ENCODE measurements at regions not wholly inside any gene's neighbourhood (a gene's known extent, or its start where the extent isn't known, plus 50 kb on each side); places are given as distances from the start of the nearest gene placed in this dataset.

DNA sequence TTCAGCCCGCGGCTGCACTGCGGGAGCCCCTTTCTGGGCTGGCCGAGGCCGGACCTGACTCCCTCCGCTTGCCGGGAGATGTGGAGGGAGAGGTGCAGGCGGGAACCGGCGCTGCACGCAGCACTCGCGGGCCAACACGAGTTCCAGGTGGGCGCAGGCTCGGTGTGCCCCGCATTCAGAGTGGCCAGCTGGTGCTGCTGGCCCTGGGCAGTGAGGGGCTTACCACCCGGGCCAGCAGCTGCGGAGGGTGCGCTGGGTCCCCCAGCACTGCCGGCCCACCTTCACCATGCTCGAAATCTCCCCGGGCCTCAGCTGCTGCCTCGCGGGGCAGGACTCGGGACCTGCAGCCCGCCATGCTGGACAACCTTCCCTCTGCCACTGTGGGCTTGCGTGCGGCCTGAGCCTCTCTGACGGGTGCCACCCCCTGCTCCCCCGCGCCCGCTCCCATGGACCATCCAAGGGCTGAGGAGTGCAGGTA is 733.5 kb upstream of the CCDC54 start:
- DNase-seq = no peak

GRCh38 chr3:106673926-106674569 is 703.2 kb upstream of the CCDC54 start:
- no peak for DNase-seq

GRCh38 chr3:106675451-106675850 is 701.8 kb upstream of the CCDC54 start:
- DNase-seq = no peak

- peak; percentile 47 for DNase-seq
These were observed 698.4 kb upstream of the CCDC54 start for GRCh38 chr3:106678657-106679390.

GRCh38 chr3:106683953-106684620 is 693.2 kb upstream of the CCDC54 start:
- no peak for DNase-seq

GRCh38 chr3:106685745-106686144 is 691.5 kb upstream of the CCDC54 start:
- DNase-seq = no peak

DNA sequence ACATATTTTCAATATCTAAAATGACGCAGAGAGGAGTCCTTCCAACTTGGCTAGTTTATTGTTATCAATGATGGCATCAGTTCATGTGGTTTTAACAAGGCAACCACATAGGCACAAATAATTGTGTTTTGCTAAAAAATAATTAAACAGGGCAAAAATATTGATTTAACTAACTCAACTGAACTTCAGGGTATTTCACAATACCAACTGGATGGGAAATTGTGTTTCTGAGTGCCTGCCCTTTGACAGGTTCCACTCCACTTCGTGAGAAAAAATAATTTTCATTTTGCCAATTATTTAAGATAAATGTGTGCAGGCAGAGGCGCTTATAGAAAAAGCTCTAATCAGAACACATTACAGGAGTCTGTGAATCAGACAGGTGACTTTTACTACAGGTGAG is 689.3 kb upstream of the CCDC54 start:
- no peak for DNase-seq

DNA sequence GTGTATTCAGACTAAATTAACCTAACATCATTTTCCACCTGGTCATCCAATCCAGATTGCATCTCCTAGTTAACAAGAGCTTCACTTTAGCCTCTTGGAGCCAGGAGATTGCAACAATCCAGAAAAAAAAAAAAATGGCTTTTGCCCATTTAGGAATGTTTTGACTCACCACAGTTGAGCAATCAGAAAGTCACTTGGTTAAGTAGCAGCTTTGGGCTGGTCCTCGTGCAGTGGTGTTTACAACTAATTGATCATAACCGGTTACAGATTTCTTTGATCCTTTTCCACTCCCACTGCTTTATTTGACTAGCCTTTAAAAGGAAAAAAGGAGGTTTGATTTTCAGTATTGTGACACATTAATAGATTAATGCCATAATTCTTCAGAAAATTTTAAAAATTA is 688.8 kb upstream of the CCDC54 start:
- DNase-seq = peak; percentile 57

GRCh38 chr3:106691476-106691875 is 685.8 kb upstream of the CCDC54 start:
- no peak for DNase-seq

DNA sequence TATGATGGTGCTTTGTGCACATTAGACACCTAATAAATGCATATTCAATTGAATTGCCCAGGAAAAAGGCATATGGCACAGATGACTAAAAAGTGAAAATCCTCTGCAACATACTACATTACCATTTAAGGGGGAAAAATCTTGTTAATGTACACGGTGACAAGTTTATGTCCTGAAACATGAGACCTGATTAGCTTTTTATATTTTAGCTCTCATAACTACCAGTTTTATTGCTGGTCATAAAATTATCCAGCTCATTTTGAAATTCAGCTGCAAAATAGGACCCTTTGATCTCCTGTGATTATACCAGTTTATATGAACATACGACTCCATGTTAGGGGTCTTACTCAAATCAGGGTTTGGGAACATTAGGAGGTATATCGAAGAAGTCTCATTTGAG is 684.6 kb upstream of the CCDC54 start:
- no peak for DNase-seq

DNA sequence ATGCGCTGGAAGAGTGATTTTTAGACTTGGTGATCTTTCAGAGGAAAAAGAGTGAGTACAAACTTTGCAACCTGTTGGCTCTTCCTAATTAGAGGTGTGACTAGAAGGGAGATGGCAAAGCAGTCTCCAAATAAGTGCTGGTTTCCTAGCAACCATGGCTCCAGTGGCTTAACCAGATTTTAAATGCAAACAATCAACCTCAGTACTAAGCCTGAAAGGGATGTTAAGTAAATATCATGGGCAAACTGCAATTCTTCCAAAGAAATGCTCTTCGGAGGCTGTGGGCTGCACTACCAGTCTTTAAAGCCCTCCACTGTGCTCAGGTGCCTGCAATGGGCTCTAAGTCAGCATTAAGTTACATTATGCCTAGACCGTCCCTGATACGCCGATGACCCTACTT is 678.1 kb upstream of the CCDC54 start:
- DNase-seq = peak; percentile 98

- no peak for DNase-seq
These were observed 676.3 kb upstream of the CCDC54 start for GRCh38 chr3:106700981-106701380.

- DNase-seq = no peak
These were observed 673.7 kb upstream of the CCDC54 start for GRCh38 chr3:106703524-106703923.

DNA sequence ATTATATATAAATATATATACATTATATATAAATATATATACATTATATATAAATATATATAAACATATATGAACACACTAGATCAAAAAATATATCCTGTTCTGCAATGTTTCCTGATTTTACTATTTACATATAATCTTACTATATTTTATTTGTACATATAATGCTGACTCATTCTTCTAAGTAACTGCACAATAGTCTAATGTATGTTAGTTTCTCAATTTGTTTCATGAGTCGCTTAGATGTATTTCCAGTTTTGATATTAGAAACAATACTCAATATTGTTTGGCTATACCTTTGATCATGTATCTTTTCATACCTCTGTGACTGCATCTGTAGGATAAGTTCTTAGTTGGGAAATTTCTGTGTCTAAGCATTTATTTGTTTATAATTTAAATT is 669.9 kb upstream of the CCDC54 start:
- DNase-seq = no peak

DNA sequence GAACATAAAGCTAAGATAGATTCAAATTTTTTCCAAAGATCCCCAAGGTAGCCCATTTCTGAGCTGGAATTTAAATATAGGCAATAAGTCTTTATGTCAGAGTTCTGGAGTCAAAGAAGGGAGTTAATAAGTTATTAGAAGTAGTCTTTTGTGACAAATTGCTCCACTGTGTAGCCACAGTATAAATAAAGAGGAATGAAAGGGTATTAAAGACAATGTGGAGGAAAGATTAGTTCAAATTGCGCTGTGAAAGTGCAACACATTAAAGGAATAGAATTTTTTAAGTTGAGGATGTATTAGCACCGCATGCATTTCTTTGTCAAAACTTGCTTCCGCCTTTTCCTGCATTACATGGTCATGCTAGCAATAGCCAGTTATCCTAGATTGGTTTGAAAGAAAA is 666.6 kb upstream of the CCDC54 start:
- no peak for DNase-seq

- no peak for DNase-seq
These were observed 665.6 kb upstream of the CCDC54 start for GRCh38 chr3:106711650-106712049.

DNA sequence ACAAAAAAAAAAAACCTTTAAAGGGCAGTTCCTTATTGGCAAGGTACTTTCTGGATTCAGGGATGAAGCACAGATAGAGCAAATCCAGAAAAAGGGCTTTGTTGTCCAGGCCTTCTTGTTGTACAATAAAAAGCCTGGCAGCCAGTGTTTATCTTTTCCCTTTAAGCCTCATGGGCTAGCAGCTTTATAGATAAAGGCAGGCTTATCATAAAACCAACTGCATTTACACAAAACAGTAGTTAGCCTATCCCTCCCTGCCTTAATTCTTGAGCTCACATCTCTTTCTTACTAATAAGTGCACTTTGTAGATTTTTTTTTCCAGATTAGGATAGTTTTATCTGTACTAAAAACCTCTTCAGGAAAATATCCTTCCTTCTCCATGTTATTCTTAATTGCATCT is 662.8 kb upstream of the CCDC54 start:
- DNase-seq = no peak

- DNase-seq = no peak
These were observed 662.0 kb upstream of the CCDC54 start for GRCh38 chr3:106715286-106715685.

GRCh38 chr3:106717178-106717780 is 660.0 kb upstream of the CCDC54 start:
- DNase-seq = no peak

- DNase-seq = no peak
These were observed 658.2 kb upstream of the CCDC54 start for GRCh38 chr3:106719077-106719476.

- DNase-seq = no peak
These were observed 657.7 kb upstream of the CCDC54 start for GRCh38 chr3:106719583-106719982.

- DNase-seq = no peak
These were observed 656.7 kb upstream of the CCDC54 start for GRCh38 chr3:106720510-106720909.

DNA sequence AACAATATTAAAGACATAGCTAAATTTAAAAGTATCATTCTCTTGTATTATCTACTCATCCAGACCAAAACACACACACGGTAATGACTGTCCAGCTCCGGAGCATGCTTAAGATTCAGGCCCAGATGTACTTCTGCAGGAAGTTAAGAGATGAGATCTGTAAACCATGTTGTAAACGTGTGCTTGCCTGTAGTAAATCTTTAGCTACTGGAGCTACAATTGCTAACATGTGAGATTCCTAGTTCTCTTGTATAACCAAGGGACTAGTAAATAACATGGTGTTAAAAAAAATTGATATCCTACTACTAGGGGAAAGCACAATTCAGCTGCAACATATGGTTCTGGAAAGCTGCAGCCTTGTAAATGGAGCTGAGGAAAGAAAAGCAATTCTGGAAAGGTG is 651.7 kb upstream of the CCDC54 start:
- DNase-seq = no peak

All from NCI-H1092 treated with DMSO at 0.1 percent for 48 hours (cell line).